Fibroblast of lung (primary cell): ENCODE measurements at regions not wholly inside any gene's neighbourhood (a gene's known extent, or its start where the extent isn't known, plus 50 kb on each side); places are given as distances from the start of the nearest gene placed in this dataset.

Experiments
- CTCF ChIP-seq, 2 donors: IDR thresholded peaks in 1 of 2; conservative IDR thresholded peaks in 1 of 2; 1 replicate in 1 of 2; 2 replicates in 1 of 2; pipeline ENCODE4 v1.5.1; 2011 to 2012; ENCODE audit warnings: low read length in 2 of 2, control low read depth in 1 of 2, inconsistent platforms in 1 of 2, low read depth in 1 of 2, mild to moderate bottlenecking in 1 of 2
- EZH2 ChIP-seq: IDR thresholded peaks from 2 replicates; pipeline ENCODE4 v1.5.1; 2012; ENCODE audit warnings: low read length, control low read depth, mild to moderate bottlenecking; ENCODE audit errors: missing control alignments

GRCh38 chr11:79492008-79492407 lies 51.2 kb upstream of the TENM4 start:
- no peak for TF ChIP-seq CTCF (conservative IDR thresholded peaks at IDR 0.05 in 1 of 2, IDR thresholded peaks at IDR 0.05 in 1 of 2; ENCODE audit: low read depth in 1 of 2, low read length in 2 of 2)
- no peak for TF ChIP-seq EZH2
